Urothelium cell line (cell line): ENCODE measurements at regions not wholly inside any gene's neighbourhood (a gene's known extent, or its start where the extent isn't known, plus 50 kb on each side); places are given as distances from the start of the nearest gene placed in this dataset.

Source experiments
- DNase-seq: peaks from one replicate; pipeline ENCODE4 v3.0.0; 2011; ENCODE audit warnings: low spot score, mixed read lengths
- FAIRE-seq: peaks from 2 replicates; lab custom pipeline; 2011; peaks lifted over from hg19 to GRCh38; lab: Jason Lieb, UNC

- FAIRE-seq: no peak
- no peak for DNase-seq
Measured at GRCh38 chr7:54810401-54810800, 51.4 kb upstream of the SEC61G start.

GRCh38 chr7:54811041-54811845 lies 52.2 kb upstream of the SEC61G start:
- no peak for FAIRE-seq

GRCh38 chr7:54811846-54812254 lies 52.8 kb upstream of the SEC61G start:
- DNase-seq (no peak), FAIRE-seq (no peak)

More at GRCh38 chr7:54811041-54811845, 52.2 kb upstream of the SEC61G start:
- DNase-seq: no peak

DNA sequence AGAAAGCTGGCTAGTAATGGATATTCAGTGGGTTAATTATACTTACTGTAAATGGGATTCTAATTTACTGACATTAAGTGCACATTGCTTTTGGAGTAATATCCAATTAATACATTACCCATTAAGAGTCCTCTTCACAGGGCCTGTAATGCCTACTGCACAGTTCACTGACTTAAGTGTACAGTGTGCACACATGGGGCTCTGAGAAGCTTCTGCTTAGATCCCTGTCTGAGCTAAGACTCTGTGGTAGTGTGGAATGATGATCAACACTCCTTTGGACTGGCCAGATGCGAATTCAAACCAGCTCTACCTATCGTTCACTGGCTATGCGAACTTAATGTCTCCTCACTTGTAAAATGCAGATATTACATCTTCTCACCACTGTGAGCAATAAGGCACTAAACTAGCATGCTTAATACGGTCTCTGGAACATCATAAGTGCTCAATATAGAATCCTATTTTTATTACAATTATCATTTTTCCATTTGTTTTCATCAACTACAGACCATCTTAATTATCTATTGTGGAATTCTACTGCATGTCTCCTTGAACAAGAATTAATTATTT lies 53.8 kb upstream of the SEC61G start:
- DNase-seq (no peak), FAIRE-seq (peak; percentile 13)

GRCh38 chr7:54813398-54813797 lies 54.4 kb upstream of the SEC61G start:
- DNase-seq: no peak
- FAIRE-seq: no peak

DNA sequence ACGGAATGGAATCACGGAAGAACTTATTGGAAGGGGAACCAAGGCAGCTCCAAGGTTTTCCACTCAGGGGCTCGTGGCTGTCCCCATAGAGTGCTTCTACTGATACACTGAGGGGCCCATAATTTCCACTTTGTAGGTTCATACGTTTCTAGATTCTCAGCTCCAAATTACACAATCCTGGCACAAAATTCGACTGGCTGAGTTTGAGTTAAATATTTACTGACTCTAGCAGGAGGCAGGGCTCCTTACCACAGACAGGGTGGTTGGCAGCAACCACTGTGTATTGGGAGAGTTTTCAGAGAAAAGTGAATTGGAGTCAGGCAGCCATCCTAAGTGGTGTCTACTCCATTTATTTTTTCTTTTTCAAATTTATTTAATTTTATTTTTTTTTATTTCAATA lies 55.4 kb upstream of the SEC61G start:
- no peak for FAIRE-seq
- DNase-seq: no peak

GRCh38 chr7:54817152-54817551 lies 58.1 kb upstream of the SEC61G start:
- FAIRE-seq (peak; percentile 81), DNase-seq (no peak)

- DNase-seq (no peak), FAIRE-seq (no peak)
Measured at GRCh38 chr7:54823776-54824175, 64.8 kb upstream of the SEC61G start.

GRCh38 chr7:54824655-54825054 lies 65.6 kb upstream of the SEC61G start:
- FAIRE-seq: no peak

DNA sequence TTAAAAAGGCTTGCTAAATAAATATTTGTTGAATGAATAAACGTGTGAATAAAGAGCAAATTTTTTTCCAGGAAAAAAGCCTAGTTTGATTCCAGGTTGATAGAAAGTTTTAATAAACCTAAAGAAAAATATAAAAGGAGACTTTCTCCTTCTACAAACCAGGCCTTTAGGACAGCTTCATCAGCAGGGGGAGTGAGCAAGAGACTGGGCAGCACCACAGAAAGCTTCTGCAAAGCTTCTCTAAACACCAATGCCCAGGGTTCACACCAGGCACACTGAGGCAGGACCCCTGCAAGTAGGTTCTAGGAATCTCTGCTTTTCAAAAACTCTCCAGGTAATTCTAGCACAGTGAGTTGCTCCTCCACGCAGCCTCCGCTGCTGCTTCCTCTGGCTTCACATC lies 66.4 kb upstream of the SEC61G start:
- FAIRE-seq: no peak
- DNase-seq: no peak

More at GRCh38 chr7:54824655-54825054, 65.6 kb upstream of the SEC61G start:
- no peak for DNase-seq

- no peak for DNase-seq
- no peak for FAIRE-seq
Measured at GRCh38 chr7:54827734-54828133, 68.7 kb upstream of the SEC61G start.

DNA sequence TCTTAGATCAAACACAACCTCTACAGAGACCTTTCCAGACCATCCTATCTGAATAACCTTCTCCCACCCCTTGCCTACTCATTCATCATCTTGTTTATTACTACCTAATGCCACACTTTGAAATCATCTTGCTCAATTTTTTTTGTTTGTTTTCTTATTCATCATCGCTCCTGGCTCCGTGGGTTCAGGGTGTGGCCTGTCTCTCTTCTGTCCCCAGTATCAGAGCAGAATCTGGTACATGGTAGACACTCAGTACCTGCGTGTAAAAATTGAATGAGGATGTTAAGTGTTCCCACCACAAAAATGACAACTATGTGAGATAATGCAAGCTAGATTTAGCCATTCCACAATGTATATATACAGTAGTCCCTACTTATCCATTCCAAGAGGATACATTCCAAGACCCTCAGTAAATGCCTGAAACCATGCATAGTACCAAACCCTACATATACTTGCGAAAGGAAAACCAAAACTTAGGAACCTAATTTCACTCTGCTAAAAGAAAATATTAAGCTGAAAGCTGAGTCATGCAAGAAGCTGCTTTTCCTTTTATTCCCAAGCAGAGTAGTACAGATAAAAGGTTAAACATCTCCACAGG lies 72.1 kb upstream of the SEC61G start:
- peak; percentile 68 for FAIRE-seq
- DNase-seq: no peak

DNA sequence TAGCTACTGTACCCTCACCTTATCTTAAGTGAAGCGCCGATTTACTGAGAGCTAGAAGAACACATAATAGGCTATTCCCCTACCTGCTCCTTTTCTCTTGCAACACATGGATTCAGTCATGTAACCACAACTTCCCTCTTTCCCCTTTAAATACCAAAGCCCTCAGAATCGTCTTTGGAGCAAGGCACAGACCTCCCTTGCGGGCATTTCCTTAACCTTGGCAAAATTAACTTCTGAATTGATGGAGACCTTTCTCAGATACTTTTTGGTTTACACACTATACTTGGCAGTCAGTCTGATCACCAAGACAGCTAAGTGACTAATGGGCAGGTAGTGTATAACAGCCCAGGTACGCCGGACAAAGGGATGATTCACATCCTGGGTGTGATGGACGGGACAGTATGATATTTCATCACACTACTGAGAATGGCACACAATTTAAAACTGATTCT lies 72.7 kb upstream of the SEC61G start:
- peak; percentile 92 for FAIRE-seq
- DNase-seq: peak; percentile 42

- DNase-seq (no peak), FAIRE-seq (no peak)
Measured at GRCh38 chr7:54833001-54833467, 74.0 kb upstream of the SEC61G start.

- DNase-seq (no peak), FAIRE-seq (peak; percentile 13)
Measured at GRCh38 chr7:54837168-54837567, 78.2 kb upstream of the SEC61G start.

- no peak for DNase-seq
- FAIRE-seq: peak; percentile 9
Measured at GRCh38 chr7:54837761-54838160, 78.8 kb upstream of the SEC61G start.

GRCh38 chr7:54838175-54838910 lies 79.3 kb upstream of the SEC61G start:
- DNase-seq (no peak), FAIRE-seq (no peak)

- FAIRE-seq (peak; percentile 80), DNase-seq (peak; percentile 74)
Measured at GRCh38 chr7:54839575-54840213, 80.7 kb upstream of the SEC61G start.

GRCh38 chr7:54841772-54842697 lies 83.0 kb upstream of the SEC61G start:
- peak; percentile 80 for FAIRE-seq
- DNase-seq: no peak
